Gastroesophageal sphincter (tissue), 3 donors: ENCODE measurements at regions not wholly inside any gene's neighbourhood (a gene's known extent, or its start where the extent isn't known, plus 50 kb on each side); places are given as distances from the start of the nearest gene placed in this dataset.

Experiments
- EP300 ChIP-seq: sonication (generic); formaldehyde crosslinking; IDR thresholded peaks from one replicate; pipeline ENCODE4 v1.6.1; 2017; ENCODE audit warnings: antibody characterized with exemption, mild to moderate bottlenecking
- POLR2A ChIP-seq, 2 donors: fragments of 450-650 bp; IDR thresholded peaks; one replicate each; pipeline ENCODE4 v1.6.1; 2017; ENCODE audit warnings: antibody characterized with exemption in 2 of 2, mild to moderate bottlenecking in 2 of 2, moderate library complexity in 1 of 2
- POLR2AphosphoS5 ChIP-seq: sonication (generic); formaldehyde crosslinking; IDR thresholded peaks from one replicate; pipeline ENCODE4 v1.6.1; 2017; ENCODE audit warnings: antibody characterized with exemption
- TF ChIP-seq, protein P1 (sequence below), 4 experiments: fragments of 200-600 bp in 2 of 4; fragments of 450-650 bp in 2 of 4; sonication (generic) in 1 of 4; IDR thresholded peaks; one replicate each; pipeline ENCODE4 v1.5.1; 2017 to 2019; ENCODE audit warnings: antibody characterized with exemption in 4 of 4, mild to moderate bottlenecking in 2 of 4, moderate library complexity in 2 of 4

DNA sequence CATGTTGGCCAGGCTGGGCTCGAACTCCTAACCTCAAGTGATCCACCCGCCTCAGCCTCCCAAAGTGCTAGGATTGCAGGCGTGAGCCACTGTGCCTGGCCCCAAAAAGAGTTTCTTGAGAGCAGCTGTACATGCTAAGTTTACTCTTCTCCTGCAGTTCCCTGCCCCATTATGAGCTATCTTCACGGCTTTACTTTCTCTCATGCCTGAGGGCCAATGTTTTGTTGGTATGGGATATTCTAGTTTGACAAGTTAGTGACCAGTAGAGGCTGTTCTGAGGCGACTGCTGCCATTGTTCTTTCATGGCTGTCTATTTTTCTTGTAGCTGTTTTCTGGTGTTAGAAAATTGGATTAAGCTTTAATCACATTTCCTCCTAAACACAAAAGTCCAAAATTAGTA, 78.0 kb upstream of the STX18 start:
- no peak for TF ChIP-seq POLR2AphosphoS5
- TF ChIP-seq, protein P1, sequence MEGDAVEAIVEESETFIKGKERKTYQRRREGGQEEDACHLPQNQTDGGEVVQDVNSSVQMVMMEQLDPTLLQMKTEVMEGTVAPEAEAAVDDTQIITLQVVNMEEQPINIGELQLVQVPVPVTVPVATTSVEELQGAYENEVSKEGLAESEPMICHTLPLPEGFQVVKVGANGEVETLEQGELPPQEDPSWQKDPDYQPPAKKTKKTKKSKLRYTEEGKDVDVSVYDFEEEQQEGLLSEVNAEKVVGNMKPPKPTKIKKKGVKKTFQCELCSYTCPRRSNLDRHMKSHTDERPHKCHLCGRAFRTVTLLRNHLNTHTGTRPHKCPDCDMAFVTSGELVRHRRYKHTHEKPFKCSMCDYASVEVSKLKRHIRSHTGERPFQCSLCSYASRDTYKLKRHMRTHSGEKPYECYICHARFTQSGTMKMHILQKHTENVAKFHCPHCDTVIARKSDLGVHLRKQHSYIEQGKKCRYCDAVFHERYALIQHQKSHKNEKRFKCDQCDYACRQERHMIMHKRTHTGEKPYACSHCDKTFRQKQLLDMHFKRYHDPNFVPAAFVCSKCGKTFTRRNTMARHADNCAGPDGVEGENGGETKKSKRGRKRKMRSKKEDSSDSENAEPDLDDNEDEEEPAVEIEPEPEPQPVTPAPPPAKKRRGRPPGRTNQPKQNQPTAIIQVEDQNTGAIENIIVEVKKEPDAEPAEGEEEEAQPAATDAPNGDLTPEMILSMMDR (IDR thresholded peaks at IDR 0.05): no peak
- no peak for TF ChIP-seq POLR2A (IDR thresholded peaks at IDR 0.05)
- TF ChIP-seq EP300: no peak
